Pancreas (tissue), 10 donors: ENCODE measurements at regions not wholly inside any gene's neighbourhood (a gene's known extent, or its start where the extent isn't known, plus 50 kb on each side); places are given as distances from the start of the nearest gene placed in this dataset.

Experiments used
- ATAC-seq, 4 donors: fragments of 200-7000 bp; cut with Tn5 transposase; one replicate each; pipeline versions ENCODE4 v1.8.0 to v1.9.1; 2020; ENCODE audit warnings: mild to moderate bottlenecking in 4 of 4, moderate library complexity in 4 of 4
- DNase-seq, 6 donors: peaks; one replicate each; pipeline ENCODE4 v3.0.0-alpha.2; 2020
- FAIRE-seq: peaks from 2 replicates; lab custom pipeline; 2012; peaks lifted over from hg19 to GRCh38; lab: Jason Lieb, UNC
- H3K27ac ChIP-seq, 4 donors: fragments of 200-600 bp; sonication (generic); 1 replicate in 3 of 4; 2 replicates in 1 of 4; pipeline versions ENCODE4 v1.5.0 to v1.8.0; 2020
- H3K27me3 ChIP-seq, 4 donors: fragments of 200-600 bp; one replicate each; pipeline ENCODE4 v1.8.0; 2021
- H3K36me3 ChIP-seq, 3 donors: fragments of 200-600 bp; sonication (generic) in 1 of 3; one replicate each; pipeline versions ENCODE4 v1.5.0 to v1.8.0; 2020 to 2021
- H3K4me1 ChIP-seq, 3 donors: fragments of 200-600 bp; one replicate each; pipeline ENCODE4 v1.8.0; 2021
- H3K4me3 ChIP-seq, 4 donors: fragments of 200-600 bp; sonication (generic) in 2 of 4; one replicate each; pipeline versions ENCODE4 v1.5.0 to v1.8.0; 2020 to 2021
- H3K9me3 ChIP-seq, 4 donors: fragments of 200-600 bp; one replicate each; pipeline ENCODE4 v1.8.0; 2021
- CTCF ChIP-seq, 4 donors: fragments of 200-600 bp; sonication (generic) in 3 of 4; IDR thresholded peaks; one replicate each; pipeline versions ENCODE4 v1.5.0 to v1.8.0; 2021; ENCODE audit warnings: antibody characterized with exemption in 4 of 4
- WGBS, 2 donors: extraction: QIAGEN DNeasy Blood & Tissue Kit; methylation state at CpG; one replicate each; pipeline ENCODE4 v1.1.7; 2013; 5-methylcytosine and 5-hydroxymethylcytosine counted together
- intact Hi-C, 3 donors: fragments of 100-400 bp; cut with DNase I; formaldehyde crosslinking; loops; one replicate each; pipeline versions ENCODE4 v1.11.1 to v1.14.2; 2022
- donor health status: healthy with polysubstance abuse.
- donor health status: DM: no; HTN: no; CAD: no; lungs with moderate emphysema.
- donor health status: DM: no; HTN: no; CAD: no.
- donor health status: control.
- donor health status: control.
- donor health status: Bipolar disorder and iron deficiency.
- donor health status: DM: yes; HTN: yes; CAD: no.
- donor health status: DM: no; HTN: no; CAD: no.
- donor health status: DM: no; HTN: no; CAD: no.
- donor health status: DM: yes; HTN: yes; CAD: no.

DNA sequence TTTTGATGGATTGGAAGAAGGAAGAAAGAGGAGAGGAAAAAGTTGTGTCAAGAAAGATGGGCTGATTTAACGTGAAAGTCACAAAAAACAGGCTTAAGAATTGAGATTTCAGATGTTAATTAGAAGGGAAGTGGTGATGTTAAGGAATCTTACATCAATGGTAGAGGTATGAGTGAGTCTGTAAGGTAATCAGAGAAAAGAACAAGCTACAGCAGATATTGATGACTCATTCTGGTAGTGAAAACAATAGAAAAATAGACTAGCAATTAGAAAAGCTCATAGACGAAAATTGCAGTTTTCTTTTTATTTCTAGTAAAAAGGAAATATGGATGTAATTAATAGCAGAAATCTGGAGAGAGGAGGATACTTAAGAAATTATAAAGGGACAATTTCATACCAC lies 559.6 kb downstream of the MCTP2 start:
- Histone ChIP-seq H3K27me3 (no peaks in the 10 kb centered on the region), H3K4me3 (no peak overlapping the region), H3K27ac (no peak overlapping the region), H3K36me3 (no peaks in the 10 kb centered on the region), H3K4me1 (no peaks in the 10 kb centered on the region), H3K9me3 (no peaks in the 10 kb centered on the region)
- DNase-seq = no peak
- no peak for FAIRE-seq
- intact Hi-C loops = no loop called here
- no peak for TF ChIP-seq CTCF (IDR thresholded peaks at IDR 0.05)
- no peak for ATAC-seq
- 53 to 65% methylated on average over 2 of the region's 2 CpGs for WGBS, 2 donors

GRCh38 chr15:94791510-94791909 lies 560.1 kb downstream of the MCTP2 start:
- no peak for DNase-seq
- no peaks in the 10 kb centered on the region for H3K9me3 ChIP-seq
- H3K4me1 ChIP-seq = no peaks in the 10 kb centered on the region
- FAIRE-seq = no peak
- no peak for TF ChIP-seq CTCF (IDR thresholded peaks at IDR 0.05)
- H3K27me3 ChIP-seq = no peaks in the 10 kb centered on the region
- H3K4me3 ChIP-seq = no peak overlapping the region
- no peaks in the 10 kb centered on the region for H3K36me3 ChIP-seq
- WGBS, 2 donors = 65 to 73% methylated on average over 2 of the region's 2 CpGs
- intact Hi-C loops = no loop called here
- no peak for ATAC-seq
- H3K27ac ChIP-seq = no peak overlapping the region

DNA sequence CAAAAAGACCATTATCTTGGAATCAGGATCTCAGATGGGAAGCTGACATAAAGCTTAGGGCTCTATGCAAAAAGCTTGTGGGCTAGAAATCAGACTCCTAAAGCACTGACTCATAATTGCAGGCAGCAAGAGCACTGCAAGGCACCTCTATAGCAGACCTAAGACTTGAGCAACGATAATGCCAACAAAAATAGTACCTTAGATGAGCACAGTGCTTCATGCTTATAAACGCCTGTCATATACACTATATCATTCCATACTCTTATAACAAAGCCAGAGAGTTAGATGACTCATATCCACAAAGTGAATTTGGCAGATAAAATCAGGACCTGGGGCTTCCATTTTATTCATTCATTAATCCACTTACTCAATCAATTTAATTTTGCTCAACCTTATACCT lies 560.8 kb downstream of the MCTP2 start:
- 64 to 83% methylated on average over 2 of the region's 2 CpGs for WGBS, 2 donors
- no peak for ATAC-seq
- TF ChIP-seq CTCF (IDR thresholded peaks at IDR 0.05) = no peak
- intact Hi-C loops = no loop called here
- no peak overlapping the region for H3K4me3 ChIP-seq
- H3K36me3 ChIP-seq = no peaks in the 10 kb centered on the region
- no peaks in the 10 kb centered on the region for H3K4me1 ChIP-seq
- no peak for FAIRE-seq
- no peaks in the 10 kb centered on the region for H3K9me3 ChIP-seq
- no peak for DNase-seq
- H3K27me3 ChIP-seq = no peaks in the 10 kb centered on the region
- no peak overlapping the region for H3K27ac ChIP-seq

- WGBS, 2 donors = 71 to 86% methylated on average over 3 of the region's 3 CpGs
- no peaks in the 10 kb centered on the region for H3K4me1 ChIP-seq
- peaks cover 0 to 2% (median 0%) of the 10 kb centered on the region in 4 donors for H3K9me3 ChIP-seq
- no peak overlapping the region for H3K27ac ChIP-seq
- TF ChIP-seq CTCF (IDR thresholded peaks at IDR 0.05) = no peak
- FAIRE-seq = no peak
- DNase-seq = no peak
- H3K27me3 ChIP-seq = no peaks in the 10 kb centered on the region
- ATAC-seq = no peak
- H3K36me3 ChIP-seq = no peaks in the 10 kb centered on the region
- H3K4me3 ChIP-seq = no peak overlapping the region
- intact Hi-C loops = no loop called here
These were observed 561.8 kb downstream of the MCTP2 start for GRCh38 chr15:94793207-94793606.

DNA sequence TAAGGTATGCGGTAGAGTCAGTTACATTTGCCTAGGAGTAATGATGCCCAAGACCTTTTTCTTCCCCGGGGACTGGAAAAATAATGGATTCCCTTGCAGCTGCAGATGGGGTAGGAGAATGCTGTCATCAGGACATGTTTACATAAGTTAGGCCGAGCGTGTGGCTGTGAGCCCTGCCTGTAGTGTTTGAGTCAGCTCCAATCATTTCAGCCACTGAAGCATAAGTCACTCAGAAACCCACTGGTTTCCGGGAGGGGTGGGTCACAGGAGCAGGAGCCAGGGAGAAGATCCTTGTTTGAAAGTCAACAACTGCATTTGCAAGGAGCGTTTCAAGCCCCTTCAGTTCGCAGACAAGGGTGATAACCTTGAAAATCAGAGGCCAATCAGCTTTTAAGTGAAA lies 562.3 kb downstream of the MCTP2 start:
- no peak overlapping the region for H3K4me3 ChIP-seq
- DNase-seq = no peak
- FAIRE-seq = no peak
- H3K4me1 ChIP-seq = no peaks in the 10 kb centered on the region
- H3K36me3 ChIP-seq = no peaks in the 10 kb centered on the region
- 57 to 66% methylated on average over 7 of the region's 7 CpGs for WGBS, 2 donors
- no peaks in the 10 kb centered on the region for H3K27me3 ChIP-seq
- peaks cover 0 to 6% (median 0%) of the 10 kb centered on the region in 4 donors for H3K9me3 ChIP-seq
- no peak overlapping the region for H3K27ac ChIP-seq
- intact Hi-C loops = no loop called here
- no peak for TF ChIP-seq CTCF (IDR thresholded peaks at IDR 0.05)
- no peak for ATAC-seq
